ENCODE measurements at regions not wholly inside any gene's neighbourhood (a gene's known extent, or its start where the extent isn't known, plus 50 kb on each side); places are given as distances from the start of the nearest gene placed in this dataset.
A peak's percentile ranks its signal among the peaks of the same experiment; 100 is the strongest.

- TF ChIP-seq EP300 (IDR thresholded peaks at IDR 0.05; ENCODE audit: low read depth in 2 of 2, low read length in 2 of 2) (peak in 1 of 2 experiments; percentile 66; a peak in 2 of 4 replicates), EP300 (CRISPR knock-in tag; IDR thresholded peaks at IDR 0.05; ENCODE audit: borderline replicate concordance) (no peak), FOXK1 (CRISPR knock-in tag; IDR thresholded peaks at IDR 0.05; ENCODE audit: borderline replicate concordance, low read depth) (peak; percentile 39; the same call in 1 of the 2 replicates), JUND (CRISPR knock-in tag; IDR thresholded peaks at IDR 0.05) (no peak), CEBPG (CRISPR knock-in tag; IDR thresholded peaks at IDR 0.05) (peak; percentile 82), THAP11 (CRISPR knock-in tag; IDR thresholded peaks at IDR 0.05) (peak; percentile 38; the same call in 1 of the 2 replicates), ZNF770 (CRISPR knock-in tag; IDR thresholded peaks at IDR 0.05) (no peak), RFX5 (IDR thresholded peaks at IDR 0.05; ENCODE audit: low read depth, low read length) (no peak), NCOA2 (CRISPR knock-in tag; IDR thresholded peaks at IDR 0.05) (0 out of 2 replicates have a peak, but pooled peaks have one; percentile 24), ELF3 (CRISPR knock-in tag; IDR thresholded peaks at IDR 0.05) (peak; percentile 87), SIX4 (CRISPR knock-in tag; IDR thresholded peaks at IDR 0.05) (no peak), ZNF30 (CRISPR knock-in tag; IDR thresholded peaks at IDR 0.05) (no peak), SRF (IDR thresholded peaks at IDR 0.05; ENCODE audit: low read depth, low read length) (no peak), FOXP1 (IDR thresholded peaks at IDR 0.05) (no peak), FOXP1 (CRISPR knock-in tag; IDR thresholded peaks at IDR 0.05) (peak; percentile 36; the same call in 1 of the 2 replicates), MAZ (IDR thresholded peaks at IDR 0.05; ENCODE audit: borderline replicate concordance, low read depth, low read length) (no peak), MAZ (CRISPR knock-in tag; IDR thresholded peaks at IDR 0.05; ENCODE audit: low read depth) (no peak), ZNF3 (CRISPR knock-in tag; IDR thresholded peaks at IDR 0.05) (peak; percentile 23; the same call in 1 of the 2 replicates), ZNF20 (CRISPR knock-in tag; IDR thresholded peaks at IDR 0.05) (no peak), PHF20 (CRISPR knock-in tag; IDR thresholded peaks at IDR 0.05) (no peak), ZNF329 (CRISPR knock-in tag; IDR thresholded peaks at IDR 0.05; ENCODE audit: low read depth) (no peak), UBTF (CRISPR knock-in tag; IDR thresholded peaks at IDR 0.05) (no peak), NFYC (CRISPR knock-in tag; IDR thresholded peaks at IDR 0.05) (no peak), TP53 (CRISPR knock-in tag; conservative IDR thresholded peaks at IDR 0.05) (no peak), ZNF205 (CRISPR knock-in tag; IDR thresholded peaks at IDR 0.05) (no peak), RARA (CRISPR knock-in tag; IDR thresholded peaks at IDR 0.05) (peak; percentile 42; the same call in 1 of the 2 replicates), ZFP90 (CRISPR knock-in tag; IDR thresholded peaks at IDR 0.05; ENCODE audit: borderline replicate concordance) (0 out of 2 replicates have a peak, but pooled peaks have one; percentile 28), ZNF703 (CRISPR knock-in tag; IDR thresholded peaks at IDR 0.05; ENCODE audit: borderline replicate concordance) (no peak), CBX5 (CRISPR knock-in tag; IDR thresholded peaks at IDR 0.05; ENCODE audit: borderline replicate concordance) (no peak), ZNF652 (CRISPR knock-in tag; IDR thresholded peaks at IDR 0.05; ENCODE audit: borderline replicate concordance, low read depth) (no peak)
Measured at GRCh38 chr2:226578879-226579278, 220.7 kb downstream of the IRS1 start (continued).
